Spinal cord (tissue), 9 donors: ENCODE measurements at regions not wholly inside any gene's neighbourhood (a gene's known extent, or its start where the extent isn't known, plus 50 kb on each side); places are given as distances from the start of the nearest gene placed in this dataset.

Experiments used
- DNase-seq, 6 donors: peaks; one replicate each; pipeline versions ENCODE4 v3.0.0 to v3.0.0-alpha.2; 2013 to 2015; ENCODE audit warnings: low spot score in 6 of 6, low read depth in 4 of 6
- H3K27ac ChIP-seq: one replicate; pipeline ENCODE4 v1.5.1; 2013; ENCODE audit warnings: low read depth, low read length, control low read depth
- H3K27me3 ChIP-seq: one replicate; pipeline ENCODE4 v1.6.1; 2013; ENCODE audit warnings: low read length; ENCODE audit not compliant: control insufficient read depth, insufficient read depth
- H3K36me3 ChIP-seq: one replicate; pipeline ENCODE4 v1.6.1; 2013; ENCODE audit warnings: low read length; ENCODE audit not compliant: control insufficient read depth, insufficient read depth
- H3K4me1 ChIP-seq: one replicate; pipeline ENCODE4 v1.6.1; 2013; ENCODE audit warnings: low read length; ENCODE audit not compliant: control insufficient read depth, insufficient read depth
- H3K4me3 ChIP-seq: one replicate; pipeline ENCODE4 v1.5.1; 2013; ENCODE audit warnings: low read depth, low read length, control low read depth
- H3K9me3 ChIP-seq: one replicate; pipeline ENCODE4 v1.6.1; 2013; ENCODE audit warnings: low read length; ENCODE audit not compliant: control insufficient read depth, insufficient read depth
- WGBS: methylation state at CpG from one replicate; pipeline ENCODE4 v1.1.5; 2013; ENCODE audit warnings: missing lambda C conversion rate; ENCODE audit not compliant: insufficient coverage; 5-methylcytosine and 5-hydroxymethylcytosine counted together
- donor health status: healthy.

DNA sequence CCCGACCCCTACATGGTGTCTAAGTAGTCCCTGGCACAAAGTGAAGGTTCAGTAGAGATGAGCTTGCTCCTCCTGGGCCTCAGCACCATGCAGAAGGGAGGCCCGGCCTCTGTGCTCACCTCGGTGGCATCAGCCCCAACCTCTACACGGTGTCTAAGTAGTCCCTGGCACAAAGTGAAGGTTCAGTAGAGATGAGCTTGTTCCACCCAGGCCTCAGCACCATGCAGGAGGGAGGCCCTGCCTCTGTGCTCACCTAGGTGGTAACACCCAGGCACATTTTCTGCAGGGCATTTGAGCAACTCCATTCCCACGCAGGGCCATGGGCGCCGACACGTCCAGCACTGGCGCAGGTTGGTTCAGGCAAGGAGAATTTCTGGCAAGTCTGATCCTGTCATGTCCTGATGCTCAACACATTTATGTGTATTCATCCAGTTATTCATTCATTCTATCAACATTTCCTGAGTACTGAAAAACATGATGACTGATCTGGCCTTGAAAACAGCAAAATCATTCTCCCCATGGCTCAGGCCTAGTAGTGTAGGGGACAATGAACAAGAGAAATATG lies 408.2 kb upstream of the MYT1L start:
- Histone ChIP-seq H3K27ac (no peak overlapping the region), H3K9me3 (no peaks in the 10 kb centered on the region), H3K4me1 (peaks cover 13% of the 10 kb centered on the region), H3K36me3 (no peaks in the 10 kb centered on the region), H3K27me3 (no peaks in the 10 kb centered on the region), H3K4me3 (no peak overlapping the region)
- whole genome bisulfite sequencing = 95% methylated on average over 7 of the region's 9 CpGs
- no peak for DNase-seq

GRCh38 chr2:2738684-2739083 lies 407.6 kb upstream of the MYT1L start:
- H3K9me3 ChIP-seq = no peaks in the 10 kb centered on the region
- no peak overlapping the region for H3K27ac ChIP-seq
- WGBS = 73% methylated on average over 8 of the region's 11 CpGs
- H3K4me3 ChIP-seq = no peak overlapping the region
- no peaks in the 10 kb centered on the region for H3K36me3 ChIP-seq
- H3K4me1 ChIP-seq = peaks cover 10% of the 10 kb centered on the region
- H3K27me3 ChIP-seq = no peaks in the 10 kb centered on the region
- peak in 1 of 6 donors; percentile 40 for DNase-seq

DNA sequence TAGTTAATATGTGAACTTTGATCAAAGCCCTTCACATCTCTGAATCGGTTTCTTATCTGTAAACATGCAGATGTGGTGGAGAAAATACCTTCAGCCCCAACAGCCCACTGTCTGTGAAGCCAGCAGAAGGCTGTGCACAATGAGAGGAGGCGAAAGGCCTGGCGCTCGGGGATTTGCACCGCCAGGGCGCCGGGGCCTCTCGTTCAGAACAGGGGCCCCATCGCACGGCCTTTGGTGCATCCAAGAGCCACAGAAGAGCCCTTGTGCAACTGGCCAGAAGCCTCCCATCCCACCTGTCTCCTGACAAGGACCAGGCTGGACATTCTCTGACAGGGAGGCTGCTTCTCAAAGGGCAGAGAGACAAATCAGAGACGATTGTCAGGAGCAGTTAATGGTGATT lies 407.2 kb upstream of the MYT1L start:
- DNase-seq = no peak
- peaks cover 6% of the 10 kb centered on the region for H3K4me1 ChIP-seq
- H3K4me3 ChIP-seq = no peak overlapping the region
- WGBS = 87% methylated on average over 8 of the region's 11 CpGs
- H3K27ac ChIP-seq = no peak overlapping the region
- H3K27me3 ChIP-seq = no peaks in the 10 kb centered on the region
- no peaks in the 10 kb centered on the region for H3K9me3 ChIP-seq
- H3K36me3 ChIP-seq = no peaks in the 10 kb centered on the region

GRCh38 chr2:2735041-2735440 lies 404.0 kb upstream of the MYT1L start:
- H3K4me3 ChIP-seq = no peak overlapping the region
- no peak for DNase-seq
- H3K4me1 ChIP-seq = peaks cover 10% of the 10 kb centered on the region
- no peaks in the 10 kb centered on the region for H3K9me3 ChIP-seq
- H3K36me3 ChIP-seq = no peaks in the 10 kb centered on the region
- no peaks in the 10 kb centered on the region for H3K27me3 ChIP-seq
- 67% methylated on average over 7 of the region's 7 CpGs for WGBS
- H3K27ac ChIP-seq = no peak overlapping the region

DNA sequence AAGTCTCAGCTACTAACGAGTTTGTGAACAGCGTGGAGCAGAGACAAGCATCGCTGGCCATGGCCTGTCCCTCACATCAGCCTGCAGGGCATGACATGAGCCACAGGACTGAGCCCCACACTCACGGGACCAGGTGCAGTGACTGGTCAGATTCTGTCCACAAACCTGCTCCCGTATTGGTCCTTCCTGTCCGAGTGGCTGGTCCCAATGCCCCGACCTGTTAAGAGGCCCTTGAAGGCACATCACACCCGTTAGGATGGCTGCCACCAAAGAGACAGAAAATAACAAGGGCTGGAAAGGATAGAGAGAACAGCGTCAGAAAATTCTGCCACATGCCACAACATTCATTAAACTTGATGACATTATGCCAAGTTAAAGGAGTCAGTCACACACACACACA lies 403.2 kb upstream of the MYT1L start:
- 79% methylated on average over 8 of the region's 9 CpGs for WGBS
- no peak overlapping the region for H3K4me3 ChIP-seq
- H3K27ac ChIP-seq = no peak overlapping the region
- no peaks in the 10 kb centered on the region for H3K9me3 ChIP-seq
- no peaks in the 10 kb centered on the region for H3K36me3 ChIP-seq
- DNase-seq = no peak
- no peaks in the 10 kb centered on the region for H3K27me3 ChIP-seq
- H3K4me1 ChIP-seq = peaks cover 10% of the 10 kb centered on the region

- Histone ChIP-seq H3K27ac (no peak overlapping the region), H3K4me1 (peaks cover 10% of the 10 kb centered on the region), H3K9me3 (no peaks in the 10 kb centered on the region), H3K4me3 (no peak overlapping the region), H3K36me3 (no peaks in the 10 kb centered on the region), H3K27me3 (no peaks in the 10 kb centered on the region)
- 94% methylated on average over 8 of the region's 11 CpGs for WGBS
- DNase-seq = no peak
Measured at GRCh38 chr2:2733818-2734217, 402.7 kb upstream of the MYT1L start.

DNA sequence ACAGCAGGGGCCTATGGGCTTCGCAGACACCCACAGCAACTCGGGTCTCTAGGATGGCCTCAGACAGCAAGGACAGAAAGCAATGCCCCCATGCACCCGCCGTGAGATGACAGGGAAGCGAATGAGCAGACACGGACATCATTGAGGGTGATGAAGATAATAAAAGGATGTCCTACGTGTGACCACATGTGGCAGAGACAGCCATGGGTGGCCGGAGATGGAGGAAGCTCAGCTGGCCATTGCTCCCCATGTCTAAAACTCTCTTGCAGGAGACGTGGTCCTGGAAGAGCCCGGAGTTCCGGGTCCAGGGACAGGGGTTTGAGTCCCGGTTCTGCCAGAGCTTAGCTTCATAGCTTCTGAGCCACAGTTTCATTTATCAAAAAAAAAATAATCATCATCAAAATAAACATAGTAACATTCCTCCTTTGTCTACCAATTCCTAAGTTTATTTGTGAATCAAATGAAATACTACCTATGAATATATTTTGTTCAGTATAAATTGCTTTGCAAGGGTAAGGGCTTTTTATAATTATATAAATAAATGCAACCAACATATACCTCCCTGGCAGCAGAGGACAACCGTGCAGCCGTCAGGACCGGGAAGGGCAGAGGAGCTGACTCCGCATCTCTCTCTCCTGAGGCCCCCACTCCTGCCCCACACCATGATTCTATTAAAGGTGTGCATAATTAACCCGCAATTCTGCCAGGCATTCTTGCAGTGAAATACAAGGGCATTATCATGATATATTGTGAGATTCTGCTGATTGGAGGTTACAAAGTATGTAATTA lies 401.4 kb upstream of the MYT1L start:
- peaks cover 10% of the 10 kb centered on the region for H3K4me1 ChIP-seq
- WGBS = 83% methylated on average over 7 of the region's 17 CpGs
- H3K4me3 ChIP-seq = no peak overlapping the region
- no peaks in the 10 kb centered on the region for H3K36me3 ChIP-seq
- H3K27ac ChIP-seq = no peak overlapping the region
- DNase-seq = peak in 1 of 6 donors; percentile 59
- no peaks in the 10 kb centered on the region for H3K27me3 ChIP-seq
- no peaks in the 10 kb centered on the region for H3K9me3 ChIP-seq

- 79% methylated on average over 17 of the region's 19 CpGs for WGBS
- DNase-seq = no peak
- Histone ChIP-seq H3K36me3 (no peaks in the 10 kb centered on the region), H3K9me3 (no peaks in the 10 kb centered on the region), H3K27me3 (no peaks in the 10 kb centered on the region), H3K4me3 (no peak overlapping the region), H3K27ac (no peak overlapping the region), H3K4me1 (peaks cover 7% of the 10 kb centered on the region)
Measured at GRCh38 chr2:2731816-2732284, 400.8 kb upstream of the MYT1L start.

- 67% methylated on average over 9 of the region's 21 CpGs for WGBS
- DNase-seq = no peak
- Histone ChIP-seq H3K4me3 (no peak overlapping the region), H3K9me3 (no peaks in the 10 kb centered on the region), H3K36me3 (no peaks in the 10 kb centered on the region), H3K27ac (no peak overlapping the region), H3K4me1 (peaks cover 6% of the 10 kb centered on the region), H3K27me3 (no peaks in the 10 kb centered on the region)
Measured at GRCh38 chr2:2731101-2731815, 400.2 kb upstream of the MYT1L start.
